Pancreas (tissue), 10 donors: ENCODE measurements at regions not wholly inside any gene's neighbourhood (a gene's known extent, or its start where the extent isn't known, plus 50 kb on each side); places are given as distances from the start of the nearest gene placed in this dataset.
"Not testable (repeated sequence)": the region's sequence is repeated elsewhere in the genome, so short reads cannot be mapped to it uniquely, and the experiment has no call there.

Source experiments
- ATAC-seq, 4 donors: fragments of 200-7000 bp; cut with Tn5 transposase; one replicate each; pipeline versions ENCODE4 v1.8.0 to v1.9.1; 2020; ENCODE audit warnings: mild to moderate bottlenecking in 4 of 4, moderate library complexity in 4 of 4
- DNase-seq, 6 donors: peaks; one replicate each; pipeline ENCODE4 v3.0.0-alpha.2; 2020
- FAIRE-seq: peaks from 2 replicates; lab custom pipeline; 2012; peaks lifted over from hg19 to GRCh38; lab: Jason Lieb, UNC
- H3K27ac ChIP-seq, 4 donors: fragments of 200-600 bp; sonication (generic); 1 replicate in 3 of 4; 2 replicates in 1 of 4; pipeline versions ENCODE4 v1.5.0 to v1.8.0; 2020
- H3K27me3 ChIP-seq, 4 donors: fragments of 200-600 bp; one replicate each; pipeline ENCODE4 v1.8.0; 2021
- H3K36me3 ChIP-seq, 3 donors: fragments of 200-600 bp; sonication (generic) in 1 of 3; one replicate each; pipeline versions ENCODE4 v1.5.0 to v1.8.0; 2020 to 2021
- H3K4me1 ChIP-seq, 3 donors: fragments of 200-600 bp; one replicate each; pipeline ENCODE4 v1.8.0; 2021
- H3K4me3 ChIP-seq, 4 donors: fragments of 200-600 bp; sonication (generic) in 2 of 4; one replicate each; pipeline versions ENCODE4 v1.5.0 to v1.8.0; 2020 to 2021
- H3K9me3 ChIP-seq, 4 donors: fragments of 200-600 bp; one replicate each; pipeline ENCODE4 v1.8.0; 2021
- WGBS, 2 donors: extraction: QIAGEN DNeasy Blood & Tissue Kit; methylation state at CpG; one replicate each; pipeline ENCODE4 v1.1.7; 2013; 5-methylcytosine and 5-hydroxymethylcytosine counted together
- intact Hi-C, 3 donors: fragments of 100-400 bp; cut with DNase I; formaldehyde crosslinking; loops; one replicate each; pipeline versions ENCODE4 v1.11.1 to v1.14.2; 2022
- TF ChIP-seq, protein P1 (sequence below), 4 donors: fragments of 200-600 bp; sonication (generic) in 3 of 4; IDR thresholded peaks; one replicate each; pipeline versions ENCODE4 v1.5.0 to v1.8.0; 2021; ENCODE audit warnings: antibody characterized with exemption in 4 of 4
- donor health status: healthy with polysubstance abuse.
- donor health status: DM: no; HTN: no; CAD: no; lungs with moderate emphysema.
- donor health status: DM: no; HTN: no; CAD: no.
- donor health status: control.
- donor health status: control.
- donor health status: Bipolar disorder and iron deficiency.
- donor health status: DM: yes; HTN: yes; CAD: no.
- donor health status: DM: no; HTN: no; CAD: no.
- donor health status: DM: no; HTN: no; CAD: no.
- donor health status: DM: yes; HTN: yes; CAD: no.

DNA sequence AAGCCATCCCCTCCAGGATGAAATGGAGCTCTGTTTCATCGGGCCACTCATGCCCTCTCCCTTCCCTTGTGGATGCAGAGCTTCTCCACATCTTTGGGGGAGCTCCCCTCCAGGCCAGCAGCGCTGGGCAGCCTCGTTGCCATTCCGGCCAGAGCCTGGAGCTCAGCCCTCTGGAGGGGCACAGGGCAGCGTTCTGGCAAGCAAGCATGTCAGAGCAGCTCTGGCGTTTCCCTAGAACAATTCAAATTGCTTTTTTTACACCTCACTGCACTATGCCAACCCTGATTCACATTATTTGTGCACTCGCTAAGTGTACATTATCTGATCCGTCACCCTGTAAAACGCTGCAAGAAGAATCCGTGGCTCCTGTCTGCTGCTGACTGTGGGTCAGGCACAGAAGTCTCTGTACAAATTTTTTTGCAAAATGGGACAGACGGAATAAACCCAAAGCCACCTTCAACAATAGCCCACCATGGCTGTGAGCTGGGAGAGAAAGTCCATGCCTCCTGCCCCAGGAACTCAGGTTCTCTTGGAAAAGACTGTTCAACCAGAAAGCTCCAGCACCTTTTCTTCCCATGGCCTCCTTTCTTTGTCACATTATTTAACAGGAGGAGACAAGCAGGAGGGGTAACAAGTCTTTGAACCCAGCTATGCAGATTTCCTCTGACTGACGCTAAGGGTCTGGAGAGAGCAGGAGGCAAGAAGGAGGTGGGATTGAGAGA lies 139.5 kb upstream of the CADM1 start:
- Histone ChIP-seq H3K27ac (no peak overlapping the region), H3K4me1 (no peaks in the 10 kb centered on the region), H3K9me3 (no peaks in the 10 kb centered on the region), H3K27me3 (no peaks in the 10 kb centered on the region), H3K36me3 (no peaks in the 10 kb centered on the region), H3K4me3 (no peak overlapping the region)
- intact Hi-C loops = no loop called here
- TF ChIP-seq, protein P1, sequence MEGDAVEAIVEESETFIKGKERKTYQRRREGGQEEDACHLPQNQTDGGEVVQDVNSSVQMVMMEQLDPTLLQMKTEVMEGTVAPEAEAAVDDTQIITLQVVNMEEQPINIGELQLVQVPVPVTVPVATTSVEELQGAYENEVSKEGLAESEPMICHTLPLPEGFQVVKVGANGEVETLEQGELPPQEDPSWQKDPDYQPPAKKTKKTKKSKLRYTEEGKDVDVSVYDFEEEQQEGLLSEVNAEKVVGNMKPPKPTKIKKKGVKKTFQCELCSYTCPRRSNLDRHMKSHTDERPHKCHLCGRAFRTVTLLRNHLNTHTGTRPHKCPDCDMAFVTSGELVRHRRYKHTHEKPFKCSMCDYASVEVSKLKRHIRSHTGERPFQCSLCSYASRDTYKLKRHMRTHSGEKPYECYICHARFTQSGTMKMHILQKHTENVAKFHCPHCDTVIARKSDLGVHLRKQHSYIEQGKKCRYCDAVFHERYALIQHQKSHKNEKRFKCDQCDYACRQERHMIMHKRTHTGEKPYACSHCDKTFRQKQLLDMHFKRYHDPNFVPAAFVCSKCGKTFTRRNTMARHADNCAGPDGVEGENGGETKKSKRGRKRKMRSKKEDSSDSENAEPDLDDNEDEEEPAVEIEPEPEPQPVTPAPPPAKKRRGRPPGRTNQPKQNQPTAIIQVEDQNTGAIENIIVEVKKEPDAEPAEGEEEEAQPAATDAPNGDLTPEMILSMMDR (IDR thresholded peaks at IDR 0.05) = no peak
- no peak for FAIRE-seq
- no peak for DNase-seq
- ATAC-seq = peak in 2 of 4 donors; percentile 41 to 43
- WGBS, 2 donors = 46 to 59% methylated on average over 12 of the region's 12 CpGs

DNA sequence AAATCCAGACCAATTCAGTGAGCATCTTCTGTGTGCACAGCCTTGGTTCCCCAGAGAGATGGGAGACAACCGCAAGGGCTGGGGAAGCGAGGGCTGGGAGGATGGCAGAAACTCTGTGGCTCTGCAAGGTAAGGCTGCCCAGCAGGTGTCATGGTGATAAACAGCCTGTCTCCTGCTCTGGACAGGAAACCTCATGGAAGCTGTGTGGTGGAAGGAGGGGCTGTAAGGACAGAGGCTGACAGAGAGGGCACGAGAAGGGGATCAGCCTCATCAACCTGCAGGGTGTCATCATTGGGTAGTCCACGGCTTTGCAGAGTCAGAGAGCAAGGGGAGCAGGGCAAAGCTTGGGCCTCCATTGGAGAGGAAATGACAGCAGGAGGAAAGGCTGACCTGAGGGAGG lies 138.4 kb upstream of the CADM1 start:
- Histone ChIP-seq H3K4me3 (no peak overlapping the region), H3K4me1 (no peaks in the 10 kb centered on the region), H3K27me3 (no peaks in the 10 kb centered on the region), H3K27ac (no peak overlapping the region), H3K36me3 (no peaks in the 10 kb centered on the region), H3K9me3 (no peaks in the 10 kb centered on the region)
- TF ChIP-seq, protein P1 (IDR thresholded peaks at IDR 0.05) = no peak
- FAIRE-seq (no peak), DNase-seq (no peak), ATAC-seq (no peak)
- intact Hi-C loops = no loop called here
- 61 to 73% methylated on average over 4 of the region's 4 CpGs for WGBS, 2 donors

DNA sequence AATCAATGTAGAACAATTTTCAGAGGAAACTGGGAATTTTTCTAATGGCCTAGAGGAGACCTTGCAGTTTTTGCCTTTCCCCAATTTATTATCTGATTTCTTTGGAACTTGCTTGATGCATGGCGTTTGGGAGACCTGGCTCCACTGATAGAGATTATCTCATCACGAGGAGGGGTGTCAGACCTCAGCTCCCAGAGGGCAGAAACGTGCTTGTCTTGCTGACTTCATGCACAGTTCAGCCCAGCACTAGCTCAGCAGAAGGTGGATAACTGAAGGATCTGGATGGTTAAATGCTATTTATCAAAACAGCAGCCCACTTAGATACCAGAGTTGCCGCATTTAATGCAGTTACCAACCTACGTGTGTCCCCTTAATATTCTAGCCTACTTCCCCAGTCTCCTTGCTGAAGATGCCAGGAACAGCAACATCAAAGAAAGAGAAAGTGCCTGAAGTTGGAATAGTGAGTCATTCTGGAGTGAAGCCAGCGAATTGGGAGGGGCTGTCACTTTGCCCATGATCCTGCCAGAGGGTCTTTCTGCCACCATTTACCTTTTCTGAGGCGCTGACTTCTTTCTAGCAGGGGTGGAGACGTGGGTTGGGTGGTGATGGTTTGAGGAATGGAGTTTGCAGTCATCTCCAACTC lies 133.5 kb upstream of the CADM1 start:
- 41 to 50% methylated on average over 8 of the region's 8 CpGs for WGBS, 2 donors
- H3K9me3 ChIP-seq = no peaks in the 10 kb centered on the region
- DNase-seq (no peak), ATAC-seq (no peak), FAIRE-seq (no peak)
- intact Hi-C loops = no loop called here
- no peaks in the 10 kb centered on the region for H3K4me1 ChIP-seq
- H3K4me3 ChIP-seq = no peak overlapping the region
- no peaks in the 10 kb centered on the region for H3K36me3 ChIP-seq
- H3K27me3 ChIP-seq = no peaks in the 10 kb centered on the region
- no peak overlapping the region for H3K27ac ChIP-seq
- TF ChIP-seq, protein P1 (IDR thresholded peaks at IDR 0.05) = no peak

DNA sequence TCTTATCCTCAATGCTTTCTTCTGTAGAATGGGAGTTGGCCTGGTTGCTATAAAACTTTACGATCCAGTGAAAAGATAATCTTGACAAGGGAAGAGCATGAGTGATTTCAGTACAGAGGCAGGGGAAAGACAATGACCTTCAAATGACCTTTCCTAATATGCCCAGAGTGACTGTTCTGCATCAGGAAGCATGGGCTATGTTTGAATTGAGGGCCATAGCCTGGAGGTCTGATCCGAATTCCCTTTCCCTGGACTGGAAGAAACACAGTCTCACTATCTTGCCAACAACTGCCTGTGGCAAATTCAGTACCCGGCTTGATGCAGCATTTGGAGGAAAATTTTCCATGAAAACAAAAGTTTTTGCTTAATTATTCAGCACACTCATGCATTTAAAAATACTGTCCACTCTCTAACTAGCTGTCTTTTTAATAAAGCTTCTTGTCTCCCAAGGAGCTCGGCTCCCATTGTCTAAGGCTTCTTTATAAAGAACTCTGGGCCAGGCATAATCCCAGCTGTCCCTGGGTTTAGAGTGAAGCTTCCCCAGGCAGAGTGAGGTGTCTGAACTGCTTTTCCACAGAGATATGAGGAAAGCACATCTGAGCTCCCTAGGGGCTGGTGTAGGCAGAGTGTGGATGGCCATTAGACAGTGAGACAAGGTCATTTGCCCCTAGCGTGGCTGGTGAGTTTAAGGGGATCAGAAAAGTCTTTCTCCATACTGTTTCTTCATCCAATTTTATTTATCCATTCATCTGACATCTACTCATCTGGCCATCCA lies 132.7 kb upstream of the CADM1 start:
- intact Hi-C loops = no loop called here
- TF ChIP-seq, protein P1 (IDR thresholded peaks at IDR 0.05) = no peak
- Histone ChIP-seq H3K4me3 (no peak overlapping the region), H3K36me3 (no peaks in the 10 kb centered on the region), H3K4me1 (no peaks in the 10 kb centered on the region), H3K9me3 (no peaks in the 10 kb centered on the region), H3K27me3 (no peaks in the 10 kb centered on the region), H3K27ac (no peak overlapping the region)
- DNase-seq (no peak), FAIRE-seq (no peak), ATAC-seq (no peak)
- 66 to 73% methylated on average over 5 of the region's 5 CpGs for WGBS, 2 donors

GRCh38 chr11:115633977-115634376 lies 129.8 kb upstream of the CADM1 start:
- H3K27me3 ChIP-seq, H3K4me1 ChIP-seq, FAIRE-seq, H3K9me3 ChIP-seq, H3K4me3 ChIP-seq, H3K27ac ChIP-seq, DNase-seq, H3K36me3 ChIP-seq, ATAC-seq, intact Hi-C loops: not testable (repeated sequence)
- WGBS, 2 donors = 95 to 98% methylated on average over 22 to 27 of the region's 27 CpGs
